GM19467 (cell line): ENCODE measurements at regions not wholly inside any gene's neighbourhood (a gene's known extent, or its start where the extent isn't known, plus 50 kb on each side); places are given as distances from the start of the nearest gene placed in this dataset.

ENCODE experiments used
- ATAC-seq: cut with Tn5 transposase; IDR thresholded peaks from one replicate; pipeline ENCODE4 v1.9.1; 2021; ENCODE audit warnings: mild to moderate bottlenecking, moderate library complexity; ENCODE audit not compliant: unreplicated experiment

DNA sequence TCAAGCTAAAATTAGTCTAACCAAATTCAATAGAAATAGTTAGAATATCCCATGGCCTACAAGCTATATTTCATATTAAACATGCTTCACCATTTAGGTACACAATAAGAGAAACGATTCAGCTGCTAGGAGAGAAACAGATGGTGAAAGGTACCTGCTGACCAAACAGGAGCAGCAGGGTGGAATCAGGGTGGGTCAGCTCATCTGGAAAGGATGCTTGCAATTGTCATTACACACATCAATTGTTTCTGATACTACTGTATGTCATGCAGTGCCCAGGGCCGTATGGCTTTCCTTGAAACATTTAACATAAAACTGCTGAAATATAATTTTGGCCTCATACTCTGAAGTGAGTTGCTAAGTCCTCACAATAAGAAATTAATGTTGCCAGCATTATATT, 776.0 kb downstream of the DACH1 start:
- no peak for ATAC-seq

DNA sequence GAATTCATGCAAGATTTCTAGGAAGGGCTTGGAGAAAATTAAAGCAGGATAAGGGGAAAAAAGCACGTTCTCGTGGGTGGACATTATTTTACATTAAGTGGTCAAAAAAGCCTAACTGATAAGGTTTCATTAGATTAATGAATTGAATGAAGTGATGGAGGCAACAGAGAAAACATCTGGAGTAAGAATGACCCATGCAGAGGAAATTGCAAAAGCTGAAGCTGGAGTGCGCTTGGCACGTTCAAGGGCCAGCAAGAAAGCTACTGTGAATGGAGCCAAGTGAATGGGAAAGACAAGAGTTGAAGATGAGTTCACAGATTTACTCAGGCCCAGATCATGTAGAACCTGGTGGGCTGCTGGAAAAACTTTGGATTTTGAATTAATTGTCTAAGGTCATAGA, 777.9 kb downstream of the DACH1 start:
- ATAC-seq, result no peak

DNA sequence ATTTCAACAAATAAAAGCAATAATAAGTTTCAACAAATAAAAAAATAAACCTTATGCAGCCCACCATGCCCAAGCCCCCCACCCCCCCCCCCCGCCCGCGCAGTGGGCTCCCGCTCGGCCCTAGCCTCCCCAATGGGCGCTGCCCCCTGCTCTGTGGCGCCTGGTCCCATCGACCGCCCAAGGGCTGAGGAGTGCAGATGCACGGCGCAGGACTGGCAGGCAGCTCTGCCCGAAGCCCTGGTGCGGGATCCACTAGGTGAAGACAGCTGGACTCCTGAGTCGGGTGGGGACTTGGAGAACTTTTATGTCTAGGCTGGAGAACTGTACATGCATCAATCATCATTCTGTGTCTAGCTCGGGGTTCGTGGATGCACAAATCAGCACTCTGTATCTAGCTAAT, 779.6 kb downstream of the DACH1 start:
- ATAC-seq, result no peak

DNA sequence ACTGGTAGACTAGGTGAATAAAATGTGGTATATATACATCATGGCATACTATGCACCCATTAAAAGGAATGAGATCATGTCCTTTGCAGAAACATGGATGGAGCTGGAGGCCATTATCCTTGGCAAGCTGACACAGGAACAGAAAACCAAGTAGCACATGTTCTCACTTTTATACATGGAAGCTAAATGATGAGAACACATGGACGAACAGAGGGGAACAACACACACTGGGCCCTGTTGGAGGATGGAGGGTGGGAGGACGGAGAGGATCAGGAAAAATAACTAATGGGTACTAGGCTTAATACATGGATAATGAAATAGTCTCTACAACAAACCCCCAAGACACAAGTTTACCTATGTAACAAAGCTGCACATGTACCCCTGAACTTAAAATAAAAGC, 780.0 kb downstream of the DACH1 start:
- no peak for ATAC-seq

DNA sequence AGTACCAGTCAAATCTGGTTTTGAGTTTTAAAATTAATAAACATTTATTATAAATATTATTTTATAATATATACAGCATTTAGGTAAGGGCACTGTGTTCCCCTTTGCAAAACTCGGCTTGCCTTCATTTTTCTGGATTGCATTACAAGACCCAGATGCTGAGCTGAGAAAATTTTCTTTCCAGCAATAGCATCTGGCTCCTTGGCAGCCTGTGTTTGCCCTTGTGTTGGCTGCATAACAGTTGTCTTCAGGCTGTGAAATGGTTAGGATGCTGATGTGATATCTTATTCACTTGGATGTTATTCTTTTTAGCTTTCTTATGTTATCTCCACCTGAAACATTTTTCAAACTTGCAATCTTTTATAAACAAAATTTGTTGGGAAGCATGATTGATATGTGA, 784.4 kb downstream of the DACH1 start:
- no peak for ATAC-seq

DNA sequence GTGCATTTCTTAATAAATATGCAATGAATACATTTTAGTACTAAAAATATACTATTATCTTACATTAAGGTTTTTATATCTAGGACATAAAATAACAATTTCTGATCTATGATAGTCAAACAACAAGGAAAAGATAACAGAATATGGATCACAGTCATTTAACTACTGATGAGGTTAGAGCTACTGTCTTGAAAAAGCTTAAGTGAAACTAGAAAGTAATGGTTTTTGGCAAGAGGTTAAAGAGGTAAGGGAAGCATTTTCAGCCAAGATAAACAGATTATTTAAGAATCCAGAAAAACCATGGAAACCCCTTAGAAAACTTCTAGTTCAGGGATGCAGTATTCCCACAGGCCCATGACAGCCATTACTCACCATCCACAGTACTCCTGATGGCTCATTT, 787.4 kb downstream of the DACH1 start:
- no peak for ATAC-seq

DNA sequence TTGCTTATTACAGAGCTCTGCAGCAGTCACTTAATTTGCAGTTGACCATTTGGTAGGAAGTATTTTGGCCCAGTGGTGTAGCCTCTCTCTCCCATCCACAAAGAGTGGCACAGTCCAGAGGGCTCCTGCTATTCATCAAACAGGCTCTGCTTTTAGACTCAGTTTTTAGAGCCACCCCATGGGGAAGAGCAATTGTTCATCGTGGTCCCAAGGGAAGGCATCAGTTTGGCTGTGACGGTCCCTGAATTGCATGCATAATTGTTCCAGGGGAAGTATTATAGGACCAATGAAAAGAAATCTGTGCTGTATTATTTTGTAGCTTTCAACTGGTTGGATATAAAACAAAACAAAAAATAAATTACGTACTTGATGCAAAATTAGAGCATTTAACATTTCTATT, 799.0 kb downstream of the DACH1 start:
- no peak for ATAC-seq

DNA sequence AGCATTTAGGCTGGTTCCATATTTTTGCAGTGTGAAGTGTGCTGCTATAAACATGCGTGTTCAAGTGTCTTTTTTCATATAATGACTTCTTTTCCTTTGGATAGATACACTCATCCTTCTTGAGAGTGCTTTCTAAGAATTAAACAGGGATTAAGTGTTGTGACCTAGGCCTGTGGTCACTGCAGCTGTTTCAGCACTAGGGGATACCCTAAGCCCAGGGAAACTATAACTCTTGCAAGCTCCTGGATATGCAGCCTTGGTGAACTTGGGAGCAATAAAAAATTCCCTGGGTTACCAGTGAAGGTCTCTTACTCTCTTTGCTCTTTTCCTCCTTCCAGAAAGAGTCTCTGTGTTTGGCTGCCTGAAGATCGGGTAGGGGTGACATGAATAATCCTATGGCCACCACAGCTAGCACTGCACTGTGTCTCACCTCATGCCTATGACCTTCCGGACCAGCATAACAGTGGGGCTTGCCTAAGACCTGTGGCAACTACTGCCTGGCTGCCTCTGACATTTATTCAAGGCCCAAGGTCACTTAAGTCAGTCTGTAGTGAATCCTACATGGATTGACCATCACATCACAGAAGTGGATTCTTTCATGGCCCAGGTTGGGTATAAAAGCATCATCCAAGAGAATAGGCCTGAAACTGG, 799.7 kb downstream of the DACH1 start:
- no peak for ATAC-seq

DNA sequence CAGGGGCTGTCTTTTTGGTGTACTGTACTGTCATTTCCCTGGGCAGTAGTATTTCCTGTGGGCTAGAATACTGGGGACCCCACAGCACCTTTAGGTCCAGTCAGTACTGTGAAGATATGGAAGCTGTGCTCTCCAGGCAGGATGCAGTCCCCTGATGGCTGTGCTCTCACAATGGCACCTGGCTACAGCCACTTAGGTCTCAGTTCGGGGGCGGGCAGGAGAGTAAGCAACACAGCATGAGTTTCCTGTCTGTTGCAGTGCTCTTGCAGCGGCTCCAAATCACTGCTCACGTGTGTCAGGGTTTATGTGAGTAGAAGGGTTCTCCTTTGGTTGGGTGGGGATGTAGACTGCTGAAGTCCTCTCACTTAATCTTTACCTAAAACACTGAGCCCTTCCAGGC, 810.4 kb downstream of the DACH1 start:
- no peak for ATAC-seq

DNA sequence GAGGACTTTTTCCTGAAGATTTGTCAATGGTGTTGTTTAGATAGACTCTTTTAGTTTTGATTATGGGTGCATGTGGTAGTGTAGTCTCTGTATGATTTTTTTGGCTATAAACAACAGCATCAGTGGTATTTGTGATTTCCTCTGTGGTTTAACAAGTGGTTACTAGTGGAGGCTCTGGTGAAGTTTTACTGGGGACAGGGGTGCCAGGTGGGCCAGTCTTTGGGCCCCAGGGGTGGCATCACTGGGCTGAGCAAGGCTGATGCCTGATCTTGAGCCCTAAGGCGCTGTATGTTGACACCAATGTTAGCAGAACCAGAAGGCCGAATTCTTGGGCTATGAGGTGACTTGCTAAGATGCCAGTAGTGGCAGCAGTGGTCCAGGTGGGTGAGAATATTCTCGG, 811.4 kb downstream of the DACH1 start:
- no peak for ATAC-seq

DNA sequence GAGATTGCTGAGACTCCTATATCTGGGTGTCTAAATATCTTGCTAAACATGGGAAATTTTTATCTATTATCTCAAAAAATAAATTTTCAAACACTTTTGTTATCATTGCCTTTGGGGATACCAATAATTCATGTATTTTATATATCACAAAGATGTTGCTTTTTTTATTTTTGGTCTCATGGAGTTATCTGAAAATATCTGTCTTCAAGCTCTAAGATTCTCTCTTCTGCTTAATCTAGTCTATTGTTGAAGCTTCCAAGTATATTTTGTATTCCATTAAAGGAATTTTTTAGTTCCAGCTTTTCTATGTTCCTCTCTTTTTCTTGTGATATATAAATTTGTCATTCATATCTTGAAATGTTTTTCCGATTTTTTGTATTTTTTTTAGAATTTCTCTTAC, 812.0 kb downstream of the DACH1 start:
- ATAC-seq, result no peak

DNA sequence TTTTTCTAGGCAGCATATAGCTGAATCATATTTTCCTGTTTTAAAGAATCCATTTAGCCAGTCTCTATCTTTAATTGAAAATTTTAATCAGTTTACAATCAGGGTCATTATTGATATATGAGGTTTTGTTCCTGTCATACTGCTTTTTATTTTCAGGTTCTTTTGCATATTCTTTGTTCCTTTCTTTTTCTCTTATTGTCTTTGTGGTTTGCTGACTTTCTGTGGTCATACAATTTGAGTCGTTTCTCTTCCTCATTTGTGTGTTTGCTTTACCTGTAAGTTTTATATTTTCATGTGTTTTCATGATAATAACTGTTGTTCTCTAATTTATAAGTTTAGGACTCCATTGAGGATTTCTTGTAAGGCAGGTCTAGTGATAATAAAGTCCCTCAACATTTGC, 812.6 kb downstream of the DACH1 start:
- peak; percentile 55 for ATAC-seq

DNA sequence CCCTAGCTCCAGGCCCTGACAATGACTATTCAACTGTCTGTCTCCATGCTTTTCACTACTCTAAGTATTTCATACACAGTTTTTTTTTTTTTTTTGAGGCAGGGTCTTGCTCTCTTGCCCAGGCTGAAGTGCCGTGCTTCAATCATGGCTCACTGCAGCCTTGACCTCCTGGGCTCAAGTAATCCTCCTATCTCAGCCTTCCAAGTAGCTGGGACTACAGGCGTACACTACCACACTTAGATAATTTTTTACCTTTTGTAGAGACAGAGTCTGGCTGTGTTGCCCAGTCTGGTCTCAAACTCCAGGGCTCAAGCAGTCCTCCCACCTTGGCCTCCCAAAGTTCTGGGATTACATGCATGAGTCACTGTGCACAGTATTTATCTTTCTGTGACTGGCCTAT, 815.4 kb downstream of the DACH1 start:
- no peak for ATAC-seq

DNA sequence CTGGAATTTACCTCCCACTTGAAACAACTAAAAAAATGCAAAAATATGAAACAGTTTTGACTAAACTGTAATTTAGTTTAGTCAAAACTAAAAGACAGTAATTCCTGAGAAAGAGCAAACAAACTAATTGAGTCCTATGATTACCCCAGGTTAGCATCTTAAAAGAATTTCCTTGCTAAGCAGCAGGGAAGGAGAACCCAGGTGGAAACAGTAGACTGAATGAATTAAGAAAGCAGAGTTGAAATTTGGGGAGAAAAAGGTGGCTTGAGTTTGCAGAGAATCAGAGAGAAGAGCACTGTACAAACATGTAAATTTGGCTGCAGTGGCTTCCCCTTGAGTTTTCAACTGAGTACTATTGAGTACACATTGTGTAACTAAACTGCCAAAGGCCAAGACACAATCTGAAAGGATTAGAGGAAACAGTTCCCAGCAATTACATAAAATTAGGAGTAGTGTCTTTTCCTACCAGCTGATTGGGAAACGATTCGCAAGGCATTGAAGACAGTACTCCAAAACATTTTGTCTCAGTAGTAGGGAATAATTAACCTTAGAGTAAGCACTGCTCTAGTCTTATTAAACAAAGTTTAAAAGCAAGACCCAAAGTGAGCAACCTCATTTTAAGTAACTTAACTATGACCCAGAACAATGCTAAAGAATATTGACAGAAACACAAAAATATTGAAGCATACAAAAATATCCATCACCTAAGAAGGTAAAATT, 820.5 kb downstream of the DACH1 start:
- ATAC-seq, result no peak

DNA sequence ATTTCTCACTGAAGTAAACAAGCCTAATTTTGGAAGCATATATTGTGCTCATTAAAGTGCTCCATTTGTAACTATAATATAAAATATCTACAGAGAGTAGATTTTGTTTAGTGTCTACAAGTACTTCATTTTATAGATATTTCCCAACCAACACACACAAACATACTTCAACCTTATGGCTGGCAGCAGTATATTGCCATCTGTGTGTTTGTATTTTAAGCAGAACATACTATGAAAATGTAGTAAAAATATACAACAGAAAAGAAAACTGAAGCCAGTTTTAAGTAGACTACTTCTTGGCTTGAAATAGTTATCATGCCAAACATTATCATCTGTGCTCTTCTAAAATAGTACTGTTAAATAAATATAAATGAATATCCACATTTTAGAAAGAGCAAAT, 821.9 kb downstream of the DACH1 start:
- no peak for ATAC-seq

DNA sequence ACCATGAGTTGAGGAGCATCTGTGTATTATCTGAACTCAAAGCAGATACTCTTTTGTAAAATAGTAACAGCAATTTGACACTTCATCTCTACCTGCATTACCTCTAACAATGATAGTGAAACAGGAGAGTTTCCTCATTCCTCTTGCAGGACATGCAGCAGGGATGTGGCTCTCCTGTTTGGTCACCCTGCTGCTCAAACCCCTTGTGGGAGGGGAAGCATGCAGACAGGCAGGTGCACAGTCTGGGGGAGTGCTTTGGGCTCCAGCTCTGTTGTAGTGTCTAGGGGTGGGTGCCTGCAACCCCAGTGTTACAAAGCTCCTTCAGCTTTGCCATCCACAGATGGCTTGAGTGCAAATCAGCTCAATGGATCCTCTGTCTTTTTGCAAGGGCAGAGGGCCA, 827.6 kb downstream of the DACH1 start:
- ATAC-seq, result no peak

DNA sequence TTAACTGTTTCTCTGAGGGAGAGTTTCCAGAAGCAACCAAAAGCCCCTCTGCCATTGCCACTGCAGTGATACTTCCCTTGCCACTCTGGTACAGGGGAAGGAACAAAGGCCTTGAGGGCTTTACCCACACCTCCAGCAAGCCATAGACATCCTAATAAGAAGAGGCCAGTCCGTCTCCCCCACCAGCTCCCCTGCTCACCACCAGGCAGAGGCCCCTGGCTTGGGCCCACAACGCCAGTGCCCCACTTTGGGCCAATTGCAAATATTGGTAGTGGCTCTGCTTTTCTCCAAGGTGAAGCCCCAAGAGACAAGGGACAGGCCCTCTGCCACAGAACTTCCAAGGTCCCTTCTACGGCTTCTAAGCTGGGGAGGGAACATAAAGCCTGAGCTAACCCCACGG, 833.0 kb downstream of the DACH1 start:
- no peak for ATAC-seq

DNA sequence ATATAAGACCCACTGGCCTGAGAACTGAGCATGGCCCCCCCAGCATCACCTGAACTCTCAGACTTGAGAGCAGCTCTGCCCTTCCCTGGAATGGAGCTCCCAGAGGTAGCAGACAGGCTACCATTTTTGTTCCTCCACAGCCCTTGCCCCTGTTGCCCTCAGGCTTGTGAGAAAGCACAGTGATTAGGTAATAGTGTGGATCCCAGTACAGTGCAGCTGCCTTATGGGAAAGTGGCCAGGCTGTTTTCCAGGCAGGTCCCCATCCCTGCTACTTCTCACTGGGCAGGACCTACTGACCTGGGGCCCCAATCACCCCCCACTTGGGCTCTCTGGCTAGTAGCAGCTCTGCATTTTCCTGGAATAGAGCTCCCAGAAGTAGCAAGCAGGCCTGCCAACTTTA, 834.0 kb downstream of the DACH1 start:
- no peak for ATAC-seq

DNA sequence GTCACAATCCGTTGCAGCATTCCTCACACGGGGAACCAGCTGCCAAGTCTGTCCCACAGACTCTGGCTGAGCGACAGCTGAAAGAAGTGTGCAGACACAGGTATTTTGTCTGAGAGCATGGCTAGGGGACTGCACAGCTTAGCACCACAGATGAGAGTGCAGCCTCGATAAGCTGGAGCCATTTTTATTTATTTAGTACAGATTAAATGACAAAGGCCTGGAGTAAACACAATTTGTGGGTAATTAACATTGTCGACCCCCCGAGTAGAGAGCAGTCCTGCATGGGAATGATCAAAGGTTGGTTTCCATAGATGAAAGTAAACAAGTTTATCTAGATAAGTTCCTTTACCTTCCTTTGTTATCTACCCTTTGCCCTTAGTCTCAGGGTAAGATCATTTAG, 836.2 kb downstream of the DACH1 start:
- no peak for ATAC-seq

DNA sequence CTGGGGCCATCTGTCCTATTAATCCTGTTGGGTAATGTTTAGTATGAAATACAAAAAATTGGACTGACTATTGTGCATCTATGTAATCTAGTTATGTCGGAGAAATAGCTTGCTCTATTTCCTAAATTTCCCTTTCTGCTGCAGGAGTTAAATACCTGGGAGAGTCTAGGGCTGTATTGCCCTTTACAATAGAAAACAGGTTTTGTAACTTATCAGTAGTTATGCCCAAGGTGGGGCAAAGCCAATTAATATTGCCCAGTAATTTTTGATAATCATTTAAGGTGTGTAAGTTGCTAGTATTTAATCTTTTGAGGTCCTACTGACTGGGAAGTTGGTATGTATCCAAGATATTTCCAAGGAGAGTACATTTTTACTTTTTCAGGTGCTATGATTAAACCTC, 838.1 kb downstream of the DACH1 start:
- ATAC-seq, result no peak

DNA sequence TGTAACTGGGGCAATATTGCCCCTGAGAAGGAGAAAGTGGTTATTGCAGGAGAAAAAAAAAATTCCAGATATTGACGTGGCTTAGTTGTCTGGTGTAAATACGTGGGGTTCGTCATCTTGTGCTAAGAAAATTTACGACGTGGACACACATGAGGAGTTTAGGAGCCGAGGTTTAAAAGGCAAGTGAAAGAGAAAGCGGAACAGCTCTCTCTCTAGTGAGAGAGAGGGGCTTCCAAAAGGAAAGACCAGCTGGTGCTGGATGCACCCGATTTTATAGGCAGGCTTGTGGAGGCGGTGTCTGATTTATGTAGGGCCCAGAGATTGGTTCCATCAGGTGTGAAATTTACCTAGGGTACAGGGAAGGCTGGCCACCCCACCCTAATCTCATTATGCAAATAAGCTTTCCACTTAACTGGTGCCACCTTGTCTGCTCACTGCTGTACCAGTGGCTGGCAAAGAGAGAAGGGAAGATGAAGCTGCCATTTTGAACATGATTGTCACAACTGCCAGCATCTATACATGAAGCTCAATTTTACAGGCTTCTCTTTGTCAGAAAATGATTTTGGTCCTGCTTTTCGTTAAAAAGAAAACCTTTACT, 845.1 kb downstream of the DACH1 start:
- no peak for ATAC-seq

DNA sequence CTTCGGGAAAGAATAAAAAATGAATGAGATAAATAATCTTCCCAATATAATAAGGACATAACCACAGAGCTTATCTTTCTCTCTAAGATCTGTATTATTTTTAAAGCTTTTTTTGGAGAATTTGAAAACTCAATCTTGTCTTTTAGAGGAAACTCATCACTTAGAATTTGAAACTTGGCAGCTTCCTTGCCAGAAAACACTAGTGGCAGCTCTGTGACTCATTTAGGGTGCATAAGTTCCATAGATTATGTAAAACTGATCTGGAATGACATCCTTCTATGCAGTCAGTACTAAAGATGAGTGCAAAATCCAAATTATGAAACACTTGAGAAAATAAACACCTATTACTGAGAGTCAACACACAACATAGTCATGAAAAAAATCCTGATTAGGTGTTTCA, 848.0 kb downstream of the DACH1 start:
- no peak for ATAC-seq

DNA sequence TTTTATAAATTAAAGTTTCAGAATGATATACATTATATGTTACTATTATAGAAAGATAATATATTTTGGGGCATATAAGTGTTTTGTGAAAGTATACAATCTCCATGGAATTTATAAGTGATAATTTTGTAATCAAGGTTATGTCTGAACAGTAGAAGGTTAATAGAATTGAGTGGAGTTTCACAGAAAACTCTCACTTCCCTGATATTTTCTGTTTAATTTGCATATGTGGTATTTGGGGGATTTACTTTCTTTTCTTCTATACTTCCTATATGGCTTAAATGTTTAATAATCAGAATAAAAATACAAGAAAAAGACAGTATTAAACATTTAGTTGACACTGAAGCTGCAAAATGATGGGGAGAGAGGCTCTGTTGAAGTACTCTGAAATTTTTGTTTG, 848.5 kb downstream of the DACH1 start:
- ATAC-seq, result no peak
